Stimulated activated CD8-positive, alpha-beta memory T cell treated with anti-CD3 and anti-CD28 coated beads, Interleukin-2, amount 100 ng/mL, for 48 hours (primary cell): ENCODE measurements at regions not wholly inside any gene's neighbourhood (a gene's known extent, or its start where the extent isn't known, plus 50 kb on each side); places are given as distances from the start of the nearest gene placed in this dataset.

Experiments used
- DNase-seq, 2 donors: peaks; one replicate each; pipeline ENCODE4 v3.0.0-alpha.2; 2020; ENCODE audit warnings: low read depth in 2 of 2

DNA sequence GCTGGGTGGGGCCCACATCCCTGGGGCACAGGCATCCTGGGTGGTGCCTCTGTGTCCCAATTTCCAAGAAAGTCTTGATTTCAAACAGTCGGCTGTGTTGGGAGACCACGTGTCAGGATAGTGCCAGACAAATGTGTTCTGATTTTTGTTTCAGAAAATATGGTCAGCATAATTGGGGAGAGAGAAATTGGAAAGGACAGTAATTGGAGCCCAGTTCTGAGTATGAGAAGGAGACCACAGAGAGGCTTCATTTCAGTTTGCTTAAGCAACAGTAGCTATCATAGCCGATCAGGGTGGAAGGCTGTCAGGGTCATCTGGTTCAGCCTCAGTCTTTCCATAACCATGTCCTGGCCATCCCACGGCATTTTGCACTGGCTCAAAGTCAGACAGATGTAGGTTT, 220.7 kb downstream of the CDC5L start:
- no peak for DNase-seq

- DNase-seq: no peak
Measured at GRCh38 chr6:44609051-44609612, 221.6 kb downstream of the CDC5L start.

DNA sequence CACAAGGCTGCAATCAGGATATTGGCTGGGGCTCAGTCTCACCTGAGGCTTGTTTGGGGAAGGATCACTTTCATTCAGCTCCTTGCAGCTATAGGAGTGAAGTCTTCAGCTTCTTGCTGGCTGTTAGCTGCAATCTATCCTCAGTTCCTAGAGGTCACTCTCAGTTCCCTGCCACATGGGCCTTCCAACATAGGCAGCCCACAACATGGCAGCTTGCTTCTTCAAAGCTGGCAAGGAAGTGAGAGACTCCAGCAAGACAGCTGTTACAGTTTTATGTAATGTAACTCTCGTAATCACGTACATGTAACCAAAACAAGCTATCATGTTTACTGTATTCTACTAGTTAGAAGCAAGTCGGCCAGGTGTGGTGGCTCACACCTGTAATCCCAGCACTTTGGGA, 226.9 kb downstream of the CDC5L start:
- no peak for DNase-seq

DNA sequence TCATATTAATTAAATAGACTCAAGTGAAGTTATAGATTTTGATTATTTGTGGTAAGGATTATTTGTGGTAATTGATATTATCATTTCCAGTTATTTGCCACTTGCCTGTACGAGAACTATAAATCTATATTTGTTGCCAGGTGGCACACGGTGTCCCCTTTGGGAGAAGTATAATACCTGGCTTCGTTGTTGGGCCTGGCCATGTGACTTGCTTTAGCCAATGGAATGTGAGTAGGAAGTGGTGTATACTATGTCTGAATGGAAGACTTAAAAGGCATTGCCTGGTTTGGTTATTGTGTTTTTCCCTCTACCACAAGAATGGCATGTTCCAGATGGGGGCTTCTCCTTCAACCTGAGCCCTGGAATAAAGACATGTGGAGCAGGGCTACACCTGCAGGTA, 228.1 kb downstream of the CDC5L start:
- DNase-seq: no peak

GRCh38 chr6:44617416-44617815, 229.9 kb downstream of the CDC5L start:
- DNase-seq: no peak

DNA sequence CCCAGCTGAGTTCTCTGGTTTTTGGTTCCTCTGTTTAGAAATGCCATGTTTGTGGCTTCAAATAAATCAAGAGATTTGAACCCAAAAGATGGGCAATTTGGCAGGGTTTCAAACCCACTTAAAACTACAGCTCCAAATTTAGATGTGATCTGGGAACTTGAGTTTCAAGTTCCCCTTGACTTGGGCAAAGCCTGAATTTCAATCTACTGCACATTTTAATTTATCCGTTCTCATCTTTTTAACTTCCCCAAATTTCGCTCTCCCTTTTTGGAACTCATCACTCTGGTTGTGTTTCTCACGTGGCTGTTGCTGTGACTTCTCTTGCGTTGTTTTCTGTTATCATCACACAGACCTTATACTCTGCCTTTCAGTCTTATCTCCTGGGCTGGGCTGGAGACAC, 230.9 kb downstream of the CDC5L start:
- DNase-seq: no peak

- no peak for DNase-seq
Measured at GRCh38 chr6:44620922-44621321, 233.4 kb downstream of the CDC5L start.

GRCh38 chr6:44621846-44622245, 234.3 kb downstream of the CDC5L start:
- no peak for DNase-seq

GRCh38 chr6:44622555-44622954, 235.0 kb downstream of the CDC5L start:
- no peak for DNase-seq

DNA sequence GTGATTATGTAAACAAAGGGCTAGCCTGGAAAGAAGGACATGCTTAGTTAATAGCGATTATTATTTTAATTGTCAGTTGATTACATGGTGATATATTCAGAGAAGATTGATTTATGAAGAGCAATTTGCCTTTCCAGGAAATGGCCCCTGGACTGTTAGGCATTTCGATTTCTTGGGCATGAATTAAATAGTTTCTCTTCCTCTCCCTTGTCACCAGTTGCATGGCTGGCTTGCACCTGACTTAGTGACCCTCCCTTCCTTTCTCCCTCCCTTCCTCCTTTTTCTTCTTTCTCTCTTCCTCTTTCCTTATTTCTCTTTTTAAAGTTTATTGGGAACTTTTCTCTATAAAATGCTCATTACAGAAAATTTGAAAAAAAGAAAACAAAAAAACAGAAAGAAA, 235.4 kb downstream of the CDC5L start:
- no peak for DNase-seq

GRCh38 chr6:44624226-44624625, 236.7 kb downstream of the CDC5L start:
- no peak for DNase-seq

- DNase-seq: no peak
Measured at GRCh38 chr6:44624936-44625573, 237.5 kb downstream of the CDC5L start.

DNA sequence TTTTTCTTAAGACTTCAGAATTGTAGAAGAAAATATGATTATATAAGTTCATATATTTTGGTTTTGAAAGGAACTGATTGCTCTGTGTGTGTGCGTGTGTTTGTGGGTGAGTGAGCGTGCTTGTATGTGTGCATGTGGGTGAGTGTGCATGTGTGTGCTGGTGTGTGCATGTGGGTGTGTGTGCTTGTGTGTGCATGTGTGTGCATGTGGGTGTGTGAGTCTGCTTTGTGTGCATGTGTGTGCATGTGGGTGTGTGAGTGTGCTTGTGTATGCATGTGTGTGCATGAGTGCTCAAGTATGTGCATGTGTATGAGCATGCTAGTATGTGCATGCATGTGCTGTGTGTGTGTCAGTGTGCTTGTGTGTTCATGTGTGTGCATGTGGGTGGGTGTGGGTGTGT, 238.5 kb downstream of the CDC5L start:
- DNase-seq: no peak

- no peak for DNase-seq
Measured at GRCh38 chr6:44626616-44627015, 239.1 kb downstream of the CDC5L start.

- no peak for DNase-seq
Measured at GRCh38 chr6:44627091-44627882, 239.8 kb downstream of the CDC5L start.

DNA sequence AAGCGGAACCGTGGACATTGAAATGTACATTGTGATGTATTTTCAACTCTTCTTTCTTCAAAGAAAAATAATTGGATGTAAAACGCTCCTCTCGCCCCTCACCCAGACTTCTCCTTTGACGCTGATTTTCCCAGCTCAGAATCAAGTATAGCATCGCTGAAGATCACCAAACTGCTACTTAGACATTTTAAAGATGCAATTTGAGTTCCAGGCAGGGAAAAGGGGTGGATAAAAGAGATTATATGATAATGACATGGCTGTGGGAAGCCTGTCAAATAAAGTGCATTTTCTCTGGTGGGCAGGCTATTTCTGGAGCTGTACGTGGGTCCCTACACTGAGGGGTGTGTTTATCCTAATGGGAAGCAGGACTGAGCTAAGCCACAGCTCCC, 240.4 kb downstream of the CDC5L start:
- no peak for DNase-seq

DNA sequence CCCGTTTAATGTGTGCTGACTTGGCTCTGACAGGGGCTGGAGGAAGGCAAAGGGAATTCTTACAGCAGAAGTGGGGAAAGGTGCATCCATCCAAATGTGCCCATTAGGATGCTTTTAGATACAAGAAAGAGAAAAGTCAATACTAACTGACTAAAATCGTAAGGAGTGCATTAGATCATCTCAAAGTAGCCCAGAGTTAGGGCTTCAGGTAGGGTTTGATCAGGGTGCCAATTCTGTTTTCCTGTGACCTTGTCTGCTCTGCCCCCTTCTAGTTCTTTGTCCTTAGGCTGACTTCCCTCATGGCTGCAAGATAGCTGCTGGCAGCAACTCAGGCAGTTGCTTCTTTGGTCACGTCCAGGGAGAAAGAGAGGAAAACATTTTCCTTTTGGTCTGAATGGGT, 240.8 kb downstream of the CDC5L start:
- DNase-seq: no peak

- no peak for DNase-seq
Measured at GRCh38 chr6:44629636-44630035, 242.1 kb downstream of the CDC5L start.

DNA sequence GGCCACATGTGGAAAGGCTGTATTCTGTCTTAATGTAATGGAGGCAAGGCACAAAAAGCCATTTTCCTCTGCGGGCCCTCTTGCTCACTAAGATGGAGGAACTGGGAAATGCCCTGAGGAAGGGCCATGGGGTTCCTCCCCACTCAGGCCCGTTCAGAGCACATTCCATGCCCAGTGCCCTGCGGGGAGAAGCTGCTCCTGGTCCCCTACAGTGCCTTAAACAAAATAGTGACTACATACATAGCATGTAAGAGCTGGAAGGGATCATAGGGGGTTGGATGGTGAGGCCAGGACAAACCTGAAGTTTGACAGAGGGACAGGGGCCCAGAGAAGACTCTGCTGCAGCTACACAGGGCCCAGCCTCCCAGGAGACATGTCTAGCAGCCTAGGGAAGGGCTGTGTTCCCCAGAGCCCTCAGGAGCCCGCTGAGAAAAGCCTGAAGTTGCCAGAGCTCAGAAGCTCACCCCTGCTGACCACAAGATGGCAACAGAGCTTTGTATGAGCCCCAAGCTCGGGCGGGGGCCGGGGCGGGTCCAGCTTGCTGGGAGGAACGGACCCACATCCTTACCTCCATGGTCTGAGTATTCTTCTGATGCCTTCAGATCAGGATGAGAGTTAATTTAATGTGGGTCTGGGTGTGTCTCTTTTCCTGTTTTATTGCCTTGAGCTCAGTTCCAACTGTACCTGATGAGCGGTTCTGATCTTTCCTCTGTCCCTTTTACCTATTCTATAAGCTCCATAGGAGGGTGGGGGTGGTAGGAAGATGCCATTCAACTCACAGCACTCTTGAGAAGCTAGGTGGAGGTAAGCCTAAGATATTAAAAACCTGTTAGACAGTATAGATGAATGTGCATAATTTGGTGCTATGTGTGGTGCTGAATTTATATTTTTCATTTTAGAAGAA, 242.9 kb downstream of the CDC5L start:
- DNase-seq: peak in 1 of 2 donors; percentile 34

DNA sequence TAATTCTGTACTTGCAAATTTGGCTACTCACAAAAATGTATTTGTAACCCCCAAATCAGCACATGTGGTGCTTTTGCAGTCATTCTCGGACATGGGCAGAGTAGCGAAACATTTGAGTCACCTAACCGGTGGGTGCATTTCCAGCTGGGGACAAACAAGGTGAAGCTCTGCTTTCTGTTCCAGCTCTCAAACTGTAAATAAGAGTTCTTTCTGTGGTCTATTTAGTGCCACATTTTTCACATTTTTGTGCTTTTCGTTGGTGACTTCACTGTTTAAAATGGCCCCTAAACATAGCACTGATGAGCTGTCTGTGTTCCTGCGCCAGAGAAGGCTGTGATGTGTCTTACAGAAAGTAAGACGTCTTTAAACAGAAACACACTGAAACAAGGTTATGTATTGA, 244.5 kb downstream of the CDC5L start:
- DNase-seq: no peak

- DNase-seq: no peak
Measured at GRCh38 chr6:44634321-44634720, 246.8 kb downstream of the CDC5L start.

DNA sequence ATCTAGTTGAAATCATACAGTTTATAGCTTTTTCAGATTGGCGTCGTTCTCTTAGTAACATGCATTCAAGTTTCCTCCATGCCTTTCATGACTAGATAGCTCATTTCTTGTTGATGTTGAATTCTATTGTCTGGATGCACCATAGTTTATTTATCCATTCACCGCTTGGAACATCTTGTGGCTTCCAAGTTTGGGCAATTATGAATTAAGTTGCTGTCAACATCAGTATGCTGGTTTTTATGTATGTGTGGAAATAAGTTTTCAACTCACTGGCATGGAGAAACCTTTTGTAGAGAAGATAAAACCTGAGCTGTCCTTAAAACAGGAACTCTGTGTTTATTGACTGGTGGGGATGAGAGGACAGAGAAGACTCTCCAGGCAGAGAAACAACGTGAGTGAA, 248.0 kb downstream of the CDC5L start:
- no peak for DNase-seq
